Lung (tissue), 11 donors: ENCODE measurements at regions not wholly inside any gene's neighbourhood (a gene's known extent, or its start where the extent isn't known, plus 50 kb on each side); places are given as distances from the start of the nearest gene placed in this dataset.

Experiments used
- ATAC-seq: fragments of 200-7000 bp; cut with Tn5 transposase; one replicate; pipeline ENCODE4 v1.9.1; 2020; ENCODE audit warnings: moderate number of reproducible peaks; ENCODE audit not compliant: insufficient read depth, low FRiP score
- DNase-seq, 3 donors: peaks; one replicate each; pipeline ENCODE4 v3.0.0-alpha.2; 2013 to 2017
- H3K27ac ChIP-seq, 2 donors: one replicate each; pipeline ENCODE4 v1.5.1; 2013; ENCODE audit warnings: mild to moderate bottlenecking in 2 of 2, moderate library complexity in 2 of 2, control low read depth in 1 of 2, inconsistent platforms in 1 of 2, low read depth in 1 of 2, low read length in 1 of 2
- H3K27me3 ChIP-seq, 3 donors: one replicate each; pipeline ENCODE4 v1.5.1; 2013; ENCODE audit warnings: low read length in 2 of 3; ENCODE audit not compliant: control insufficient read depth in 3 of 3, insufficient read depth in 3 of 3
- H3K36me3 ChIP-seq, 4 donors: one replicate each; pipeline ENCODE4 v1.5.1; 2013; ENCODE audit warnings: low read length in 4 of 4, mild to moderate bottlenecking in 1 of 4, moderate library complexity in 1 of 4; ENCODE audit not compliant: control insufficient read depth in 4 of 4, insufficient read depth in 4 of 4
- H3K4me1 ChIP-seq, 5 donors: one replicate each; pipeline ENCODE4 v1.5.1; 2013; ENCODE audit warnings: low read length in 5 of 5, mild to moderate bottlenecking in 2 of 5, moderate library complexity in 1 of 5; ENCODE audit not compliant: control insufficient read depth in 5 of 5, insufficient read depth in 5 of 5
- H3K4me3 ChIP-seq: one replicate; pipeline ENCODE4 v1.5.1; 2013; ENCODE audit warnings: mild to moderate bottlenecking, control low read depth, moderate library complexity
- H3K9ac ChIP-seq, 2 donors: one replicate each; pipeline ENCODE4 v1.5.1; 2013; ENCODE audit warnings: low read length in 2 of 2, control low read depth in 1 of 2; ENCODE audit not compliant: insufficient read depth in 1 of 2
- H3K9me3 ChIP-seq, 4 donors: one replicate each; pipeline ENCODE4 v1.5.1; 2013; ENCODE audit warnings: low read length in 3 of 4, mild to moderate bottlenecking in 1 of 4, moderate library complexity in 1 of 4; ENCODE audit not compliant: control insufficient read depth in 4 of 4, insufficient read depth in 3 of 4
- CTCF ChIP-seq: IDR thresholded peaks from 2 replicates; pipeline ENCODE4 v1.5.1; 2012; ENCODE audit warnings: mild to moderate bottlenecking; ENCODE audit errors: control extremely low read depth, extremely low read depth
- WGBS, 2 donors: extraction: QIAGEN DNeasy Blood & Tissue Kit; methylation state at CpG; one replicate each; pipeline ENCODE4 v1.1.7; 2013; 5-methylcytosine and 5-hydroxymethylcytosine counted together
- donor health status: control.
- donor health status: control.
- donor health status: Bipolar disorder and iron deficiency.
- donor health status: healthy.
- donor health status: DM: yes; HTN: yes; CAD: no.

DNA sequence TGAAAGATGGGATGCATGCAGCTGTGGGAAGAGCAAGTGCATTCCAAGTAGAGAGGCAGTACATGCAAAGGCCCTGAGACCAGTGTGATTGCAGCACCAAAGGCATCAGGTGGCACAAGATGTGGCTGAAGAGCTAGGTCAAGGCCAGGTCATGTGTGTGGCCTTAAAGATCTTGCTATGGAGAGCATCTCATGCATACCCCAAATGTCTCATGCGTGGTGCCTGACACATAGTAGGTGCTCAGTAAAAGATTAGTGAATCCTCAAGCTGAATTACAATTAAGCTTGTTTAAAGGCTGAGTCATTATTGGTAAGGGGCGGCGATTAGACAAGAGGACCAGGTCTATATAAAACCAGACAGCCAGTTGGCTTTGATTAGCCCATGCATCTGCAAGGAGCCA lies 336.6 kb downstream of the FGFR2 start:
- DNase-seq (no peak), ATAC-seq (no peak)
- Histone ChIP-seq H3K9me3 (peaks cover 0 to 2% (median 0%) of the 10 kb centered on the region in 4 donors), H3K27ac (no peak overlapping the region), H3K9ac (no peak overlapping the region), H3K27me3 (no peaks in the 10 kb centered on the region), H3K4me1 (peaks cover 0 to 31% (median 6%) of the 10 kb centered on the region in 5 donors), H3K36me3 (no peaks in the 10 kb centered on the region), H3K4me3 (no peak overlapping the region)
- 94 to 95% methylated on average over 3 of the region's 3 CpGs for WGBS, 2 donors
- TF ChIP-seq CTCF, result no peak

DNA sequence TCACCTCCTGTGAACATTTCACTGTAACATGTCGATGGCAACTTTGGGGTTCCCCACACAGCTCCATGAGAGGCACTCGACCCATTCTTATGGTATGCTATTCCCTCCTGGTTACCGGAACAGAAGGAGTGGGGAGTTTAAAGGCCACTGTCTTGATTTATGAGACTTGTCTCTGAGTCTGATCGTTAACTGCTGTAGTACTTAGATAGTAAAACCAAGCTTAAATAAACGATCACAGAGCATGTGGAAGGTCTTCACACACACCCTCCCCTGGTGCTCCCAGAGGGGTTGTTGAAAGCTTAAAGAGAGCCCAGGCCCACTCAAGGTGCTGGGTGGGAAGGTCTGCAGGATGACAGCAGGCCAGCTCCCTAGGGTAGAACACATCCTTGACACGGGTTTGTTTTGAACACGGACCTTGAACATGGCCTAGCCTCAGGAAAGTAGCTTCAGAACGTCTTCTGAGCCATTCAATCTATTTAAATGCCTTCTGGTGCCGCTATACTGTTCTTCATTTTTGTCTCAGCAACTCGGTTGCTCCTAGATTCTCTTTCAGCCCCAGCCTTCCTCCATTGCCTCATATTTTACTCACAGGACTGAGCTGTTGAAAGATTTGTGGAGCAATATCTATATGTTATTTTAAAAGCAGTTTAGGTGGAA lies 335.3 kb downstream of the FGFR2 start:
- Histone ChIP-seq H3K4me1 (peaks cover 0 to 31% (median 6%) of the 10 kb centered on the region in 5 donors), H3K27me3 (no peaks in the 10 kb centered on the region), H3K9ac (no peak overlapping the region), H3K4me3 (no peak overlapping the region), H3K27ac (no peak overlapping the region), H3K36me3 (no peaks in the 10 kb centered on the region), H3K9me3 (peaks cover 0 to 2% (median 0%) of the 10 kb centered on the region in 4 donors)
- DNase-seq (no peak), ATAC-seq (no peak)
- no peak for TF ChIP-seq CTCF
- 63 to 66% methylated on average over 10 of the region's 10 CpGs for WGBS, 2 donors

DNA sequence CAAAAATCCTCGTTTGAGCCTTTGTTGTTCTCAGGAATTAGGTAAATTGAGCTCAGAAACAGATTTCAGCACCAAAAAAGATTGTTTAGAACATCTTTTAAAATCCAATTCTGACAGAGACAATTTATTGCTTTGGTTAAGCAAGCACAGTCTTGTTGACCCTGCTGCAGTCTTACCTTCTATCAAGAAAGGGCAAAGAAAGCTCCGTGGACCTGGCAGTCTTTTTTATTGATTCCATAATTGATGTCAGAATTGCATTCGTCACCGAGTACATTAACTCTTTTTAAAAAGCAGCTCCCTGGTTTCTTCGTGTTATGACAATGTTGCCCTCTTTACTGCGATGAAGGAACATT lies 334.8 kb downstream of the FGFR2 start:
- Histone ChIP-seq H3K27me3 (no peaks in the 10 kb centered on the region), H3K9me3 (peaks cover 0 to 2% (median 0%) of the 10 kb centered on the region in 4 donors), H3K4me3 (no peak overlapping the region), H3K36me3 (no peaks in the 10 kb centered on the region), H3K9ac (no peak overlapping the region), H3K27ac (no peak overlapping the region), H3K4me1 (peaks cover 0 to 31% (median 6%) of the 10 kb centered on the region in 5 donors)
- DNase-seq, result no peak
- WGBS, 2 donors, result 64 to 76% methylated on average over 6 of the region's 6 CpGs
- TF ChIP-seq CTCF, result no peak
- ATAC-seq, result no peak
